Aorta (tissue), 5 donors: ENCODE measurements at regions not wholly inside any gene's neighbourhood (a gene's known extent, or its start where the extent isn't known, plus 50 kb on each side); places are given as distances from the start of the nearest gene placed in this dataset.

ENCODE experiments used
- ATAC-seq: fragments of 200-7000 bp; cut with Tn5 transposase; one replicate; pipeline ENCODE4 v1.9.1; 2022; ENCODE audit warnings: moderate library complexity; ENCODE audit not compliant: low FRiP score
- DNase-seq, 2 donors: peaks; one replicate each; pipeline ENCODE4 v3.0.0-alpha.2; 2020
- H3K27ac ChIP-seq, 2 donors: one replicate each; pipeline ENCODE4 v1.5.1; 2013; ENCODE audit warnings: low read length in 2 of 2, mild to moderate bottlenecking in 2 of 2, moderate library complexity in 2 of 2, control low read depth in 1 of 2, inconsistent platforms in 1 of 2, low read depth in 1 of 2
- H3K27me3 ChIP-seq, 2 donors: one replicate each; pipeline ENCODE4 v1.6.1; 2013; ENCODE audit warnings: control low read depth in 1 of 2, low read length in 1 of 2, mild to moderate bottlenecking in 1 of 2, moderate library complexity in 1 of 2; ENCODE audit not compliant: insufficient read depth in 2 of 2, control insufficient read depth in 1 of 2
- H3K36me3 ChIP-seq, 2 donors: one replicate each; pipeline ENCODE4 v1.6.1; 2013; ENCODE audit warnings: control low read depth in 1 of 2, low read length in 1 of 2, mild to moderate bottlenecking in 1 of 2; ENCODE audit not compliant: insufficient read depth in 2 of 2, control insufficient read depth in 1 of 2
- H3K4me1 ChIP-seq, 2 donors: one replicate each; pipeline ENCODE4 v1.6.1; 2013; ENCODE audit warnings: low read length in 2 of 2, control low read depth in 1 of 2, mild to moderate bottlenecking in 1 of 2, moderate library complexity in 1 of 2; ENCODE audit not compliant: insufficient read depth in 2 of 2, control insufficient read depth in 1 of 2
- H3K4me3 ChIP-seq, 2 donors: one replicate each; pipeline ENCODE4 v1.5.1; 2013; ENCODE audit warnings: low read length in 2 of 2, control low read depth in 1 of 2, mild to moderate bottlenecking in 1 of 2
- H3K9me3 ChIP-seq: one replicate; pipeline ENCODE4 v1.6.1; 2013; ENCODE audit warnings: mild to moderate bottlenecking, low read length; ENCODE audit not compliant: control insufficient read depth
- WGBS, 2 donors: extraction: QIAGEN DNeasy Blood & Tissue Kit; methylation state at CpG; one replicate each; pipeline ENCODE4 v1.1.7; 2013; 5-methylcytosine and 5-hydroxymethylcytosine counted together
- intact Hi-C, 2 donors: fragments of 100-400 bp; cut with DNase I; formaldehyde crosslinking; loops; one replicate each; pipeline versions ENCODE4 v1.14.2 to v1.15.0; 2022
- donor health status: healthy with polysubstance abuse.
- donor health status: Bipolar disorder and iron deficiency.
- donor health status: DM: no; HTN: no; CAD: no.
- donor health status: DM: no; HTN: no; CAD: no.
- donor health status: DM: yes; HTN: yes; CAD: no.

DNA sequence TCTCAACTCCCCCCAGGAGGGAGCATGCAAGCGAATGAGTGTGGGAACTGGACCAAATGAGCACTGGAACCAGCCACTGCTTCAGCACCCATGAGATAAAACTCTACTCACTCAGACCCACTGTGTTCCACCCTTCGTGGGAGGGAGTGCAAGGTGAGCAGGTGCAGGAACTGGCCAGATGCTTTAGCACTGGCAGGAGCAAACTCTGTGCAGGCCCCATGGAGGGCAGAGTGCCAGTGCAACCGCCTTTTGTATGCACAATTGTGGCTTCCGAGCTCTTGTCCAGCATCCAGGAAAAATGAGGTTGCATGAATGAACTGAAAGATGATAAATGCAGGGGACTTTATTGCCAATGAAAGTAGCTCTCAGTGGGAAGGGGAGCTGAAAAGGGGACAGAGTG lies 67.4 kb upstream of the CCDC112 start:
- intact Hi-C loops: no loop called here

DNA sequence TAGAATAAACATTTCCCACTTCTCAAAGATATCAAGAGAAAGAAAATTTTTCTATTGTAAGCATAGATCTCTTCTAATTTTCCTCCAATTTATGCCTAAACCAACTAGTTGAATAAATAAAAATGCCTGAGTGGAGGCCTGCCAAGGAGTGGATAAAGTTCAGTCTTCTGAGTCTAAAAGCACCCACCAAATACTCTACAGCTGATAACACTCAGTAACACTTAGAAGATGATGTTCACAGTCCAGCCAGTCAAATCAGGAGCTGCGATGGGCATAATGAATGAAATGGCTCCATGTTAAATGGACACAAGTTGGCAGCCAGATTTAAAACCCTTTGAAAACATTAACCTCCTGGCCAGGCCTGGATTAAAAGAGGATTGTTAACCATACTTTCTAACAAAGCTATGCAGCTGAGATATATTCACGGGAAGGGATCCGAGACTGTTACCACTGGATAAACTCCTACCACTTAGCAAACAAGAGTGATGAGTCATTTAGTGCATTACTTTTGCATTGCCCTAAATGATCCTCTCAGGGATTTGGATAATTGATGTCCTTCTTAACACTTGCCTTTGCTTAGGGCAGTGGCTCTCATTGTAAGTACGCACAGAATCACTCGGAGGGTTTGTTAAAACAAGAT lies 63.7 kb upstream of the CCDC112 start:
- Histone ChIP-seq H3K27me3 (no peaks in the 10 kb centered on the region), H3K9me3 (no peaks in the 10 kb centered on the region), H3K27ac (no peak overlapping the region), H3K4me1 (no peaks in the 10 kb centered on the region), H3K36me3 (no peaks in the 10 kb centered on the region), H3K4me3 (no peak overlapping the region)
- no peak for DNase-seq
- ATAC-seq: no peak
- intact Hi-C loops: no loop called here
- WGBS, 2 donors: 59 to 71% methylated on average over 5 of the region's 5 CpGs

More for the DNA sequence above, 67.4 kb upstream of the CCDC112 start:
- ATAC-seq: no peak
- no peak for DNase-seq
- Histone ChIP-seq H3K9me3 (no peaks in the 10 kb centered on the region), H3K36me3 (no peaks in the 10 kb centered on the region), H3K4me3 (no peak overlapping the region), H3K27me3 (no peaks in the 10 kb centered on the region), H3K27ac (no peak overlapping the region), H3K4me1 (no peaks in the 10 kb centered on the region)
- WGBS, 2 donors: 64 to 71% methylated on average over 4 of the region's 4 CpGs

DNA sequence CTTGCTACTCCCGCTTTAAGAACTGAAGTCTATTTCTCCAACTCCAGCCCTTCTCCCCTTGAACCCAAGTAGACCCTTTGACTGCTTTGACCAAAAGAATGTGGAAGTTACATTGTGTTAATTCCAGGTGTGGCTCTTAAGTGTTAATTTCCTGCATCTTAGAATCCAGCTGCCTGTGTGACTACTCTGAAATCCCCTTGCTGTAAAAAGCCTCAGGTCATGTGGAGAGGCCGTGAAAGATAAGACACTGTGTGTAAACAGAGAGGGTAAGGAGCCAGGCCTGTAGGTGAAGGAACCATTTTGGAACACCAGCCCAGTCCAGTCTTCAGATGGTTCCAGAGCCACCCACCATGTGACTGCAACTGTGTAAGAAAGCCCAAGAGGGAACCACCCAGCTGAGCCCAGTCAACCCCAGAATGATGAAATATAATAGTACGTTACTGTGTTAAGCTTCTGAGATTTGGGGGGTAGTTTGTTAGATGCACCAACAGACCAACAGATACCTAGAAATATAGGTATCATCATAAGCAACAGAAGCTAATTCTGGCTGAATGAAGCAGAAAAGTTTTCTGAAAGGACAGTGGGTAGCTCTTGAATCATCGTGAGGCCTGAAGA lies 59.4 kb upstream of the CCDC112 start:
- ATAC-seq (no peak), DNase-seq (no peak)
- Histone ChIP-seq H3K4me3 (no peak overlapping the region), H3K9me3 (peaks cover 4% of the 10 kb centered on the region), H3K27me3 (no peaks in the 10 kb centered on the region), H3K27ac (no peak overlapping the region), H3K4me1 (no peaks in the 10 kb centered on the region), H3K36me3 (no peaks in the 10 kb centered on the region)
- WGBS, 2 donors: 88% methylated on average over 4 of the region's 4 CpGs
- intact Hi-C loops: no loop called here

DNA sequence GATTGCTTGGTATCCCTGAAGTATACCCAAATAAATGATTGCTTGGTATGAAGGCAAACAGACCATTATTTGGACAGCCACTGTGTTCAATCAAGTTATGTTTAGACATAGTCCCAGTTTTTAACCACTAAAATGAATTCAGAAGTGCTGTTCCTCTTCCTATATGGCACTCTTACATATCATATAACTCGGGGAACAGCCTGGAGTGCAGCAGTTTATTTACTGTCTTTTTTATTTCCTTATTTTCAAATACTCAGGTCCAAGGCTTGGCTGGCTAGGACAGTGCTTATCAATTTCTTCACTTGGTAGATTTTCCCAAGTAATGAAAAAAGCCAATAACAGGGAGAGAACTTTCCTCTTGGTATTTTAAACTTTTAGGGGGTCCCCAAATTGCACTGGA lies 58.6 kb upstream of the CCDC112 start:
- ATAC-seq: no peak
- intact Hi-C loops: no loop called here
- 60 to 66% methylated on average over 1 of the region's 1 CpG for WGBS, 2 donors

DNA sequence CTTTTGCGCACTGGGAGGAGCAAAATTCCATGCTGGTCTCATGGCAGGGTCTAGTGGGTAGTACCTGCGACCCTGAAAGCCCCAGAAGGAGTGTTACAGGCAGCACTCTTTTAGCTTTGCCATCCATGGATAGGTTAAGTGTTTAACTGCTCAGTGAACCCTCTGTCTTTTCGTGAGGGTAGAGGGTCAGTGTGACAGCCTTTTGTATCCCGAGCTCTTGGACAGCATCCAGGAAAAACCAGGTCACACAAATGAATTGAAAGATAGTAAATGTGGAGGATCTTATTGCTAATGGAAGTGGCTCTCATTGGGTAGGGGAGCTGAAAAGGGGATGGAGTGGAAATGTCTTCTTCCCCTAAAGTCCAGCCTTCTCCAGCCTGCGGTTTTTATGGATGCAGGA lies 57.8 kb upstream of the CCDC112 start:
- Histone ChIP-seq H3K4me1 (peaks cover 0 to 2% of the 10 kb centered on the region in 2 donors), H3K36me3 (no peaks in the 10 kb centered on the region), H3K27ac (no peak overlapping the region), H3K27me3 (no peaks in the 10 kb centered on the region), H3K9me3 (peaks cover 4% of the 10 kb centered on the region), H3K4me3 (no peak overlapping the region)
- no peak for ATAC-seq
- WGBS, 2 donors: 41 to 56% methylated on average over 5 of the region's 5 CpGs
- intact Hi-C loops: no loop called here
- no peak for DNase-seq

More for the DNA sequence above, 58.6 kb upstream of the CCDC112 start:
- Histone ChIP-seq H3K27me3 (no peaks in the 10 kb centered on the region), H3K9me3 (peaks cover 4% of the 10 kb centered on the region), H3K27ac (no peak overlapping the region), H3K4me1 (no peaks in the 10 kb centered on the region), H3K36me3 (no peaks in the 10 kb centered on the region), H3K4me3 (no peak overlapping the region)
- DNase-seq: no peak

DNA sequence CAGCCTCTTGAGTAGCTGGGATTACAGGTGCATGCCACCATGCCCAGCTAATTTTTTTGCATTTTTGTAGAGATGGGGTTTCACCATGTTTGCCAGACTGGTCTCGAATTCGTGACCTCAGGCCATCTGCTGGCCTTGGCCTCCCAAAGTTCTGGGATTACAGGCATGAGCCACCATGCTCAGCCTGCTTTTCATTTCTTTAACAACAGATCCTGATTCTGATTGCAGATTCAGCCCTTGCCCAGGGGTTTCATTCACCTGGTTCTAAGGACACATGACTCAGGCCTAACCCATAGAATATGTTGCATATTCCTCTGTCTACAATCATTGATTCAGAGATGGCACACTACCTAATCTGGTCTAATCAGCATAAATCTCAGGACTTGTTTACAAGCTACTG lies 56.1 kb upstream of the CCDC112 start:
- no peaks in the 10 kb centered on the region for H3K36me3 ChIP-seq

DNA sequence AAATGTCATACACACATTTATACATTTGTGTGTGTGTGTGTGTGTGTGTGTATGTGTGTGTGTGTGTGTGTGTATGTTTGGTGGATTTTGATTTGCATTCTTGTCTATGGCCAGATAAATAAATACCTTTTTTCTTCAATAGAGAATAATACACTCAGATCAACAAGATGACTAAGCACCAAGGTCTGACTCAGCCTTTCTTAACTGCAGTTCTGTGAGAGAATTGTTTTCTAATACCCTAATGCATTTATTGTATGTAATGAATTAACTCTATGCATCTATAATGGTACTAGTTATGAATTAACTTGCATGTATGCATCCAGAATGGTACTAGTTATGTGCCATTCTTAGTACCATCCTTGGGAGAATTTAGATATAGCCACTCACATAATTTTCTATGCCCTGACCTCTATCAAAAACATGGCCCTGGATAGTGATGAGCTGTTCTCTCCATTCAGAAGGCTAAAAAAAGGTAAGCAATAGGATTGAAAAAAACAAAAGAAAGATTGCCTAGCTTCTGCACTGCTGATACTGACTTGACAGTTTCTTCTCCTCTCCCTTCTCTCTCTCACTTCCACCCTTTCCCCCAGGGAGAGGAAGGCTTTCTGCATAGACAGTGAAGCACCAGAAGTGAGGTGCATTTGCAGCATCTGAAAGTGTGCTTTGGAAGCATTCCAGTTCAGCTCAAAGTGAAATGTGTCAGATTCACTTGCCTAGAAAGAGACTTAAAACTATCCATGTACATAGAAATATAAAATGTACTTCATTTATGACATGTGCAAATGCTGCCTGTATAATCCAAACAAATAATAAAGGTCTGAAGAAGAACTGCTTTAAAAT lies 55.1 kb upstream of the CCDC112 start:
- no peak overlapping the region for H3K4me3 ChIP-seq
- peaks cover 4% of the 10 kb centered on the region for H3K9me3 ChIP-seq
- H3K36me3 ChIP-seq: no peaks in the 10 kb centered on the region
- DNase-seq (no peak), ATAC-seq (no peak)
- H3K27ac ChIP-seq: no peak overlapping the region
- H3K27me3 ChIP-seq: no peaks in the 10 kb centered on the region
- intact Hi-C loops: no loop called here
- peaks cover 0 to 2% of the 10 kb centered on the region in 2 donors for H3K4me1 ChIP-seq

More for the DNA sequence above, 56.1 kb upstream of the CCDC112 start:
- no peak overlapping the region for H3K4me3 ChIP-seq
- H3K9me3 ChIP-seq: peaks cover 4% of the 10 kb centered on the region
- 92 to 100% methylated on average over 2 of the region's 2 CpGs for WGBS, 2 donors
- ATAC-seq (no peak), DNase-seq (no peak)
- H3K27ac ChIP-seq: no peak overlapping the region
- H3K27me3 ChIP-seq: no peaks in the 10 kb centered on the region
- H3K4me1 ChIP-seq: peaks cover 0 to 2% of the 10 kb centered on the region in 2 donors
- intact Hi-C loops: no loop called here

DNA sequence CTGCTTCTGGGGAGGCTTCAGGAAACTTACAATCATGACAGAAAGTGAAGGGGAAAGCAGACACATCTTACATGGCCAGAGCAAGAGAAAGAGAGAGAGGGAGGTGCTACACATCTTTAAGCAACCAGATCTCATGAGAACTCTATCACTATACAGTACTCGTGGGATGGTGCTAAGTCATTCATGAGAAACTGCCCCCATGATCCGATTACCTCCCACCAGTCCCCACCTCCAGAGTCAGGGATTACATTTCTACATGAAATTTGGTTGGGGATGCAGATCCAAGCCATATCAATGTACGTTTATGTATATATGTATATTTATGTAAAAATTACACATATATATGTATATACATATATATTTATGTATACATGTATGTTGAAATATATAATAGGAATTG lies 54.4 kb upstream of the CCDC112 start:
- ATAC-seq: no peak
- 66 to 79% methylated on average over 3 of the region's 3 CpGs for WGBS, 2 donors
- Histone ChIP-seq H3K4me1 (peaks cover 0 to 2% of the 10 kb centered on the region in 2 donors), H3K4me3 (no peak overlapping the region), H3K27me3 (no peaks in the 10 kb centered on the region), H3K9me3 (peaks cover 4% of the 10 kb centered on the region), H3K36me3 (no peaks in the 10 kb centered on the region), H3K27ac (no peak overlapping the region)
- DNase-seq: no peak
- intact Hi-C loops: no loop called here
